ENCODE measurements at regions not wholly inside any gene's neighbourhood (a gene's known extent, or its start where the extent isn't known, plus 50 kb on each side); places are given as distances from the start of the nearest gene placed in this dataset.
"Not testable (repeated sequence)": the region's sequence is repeated elsewhere in the genome, so short reads cannot be mapped to it uniquely, and the experiment has no call there.

GRCh38 chr10:33653584-33654367 lies 319.3 kb upstream of the NRP1 start:
- Histone ChIP-seq H3K9me3 (ENCODE audit: low read length) (no peaks in the 10 kb centered on the region), H3K4me3 (ENCODE audit: low read depth, low read length, poor library complexity, severe bottlenecking) (no peak overlapping the region), H3K9ac (ENCODE audit: low read length) (no peak overlapping the region)

GRCh38 chr10:33652870-33653269 lies 318.4 kb upstream of the NRP1 start:
- TF ChIP-seq EZH2 (IDR thresholded peaks at IDR 0.05; ENCODE audit: borderline replicate concordance, low read length), result no peak
- no peak for TF ChIP-seq CTCF (IDR thresholded peaks at IDR 0.05; ENCODE audit: low read length)
- H3K36me3 ChIP-seq (ENCODE audit: insufficient read depth, low read length), result no peaks in the 10 kb centered on the region
- no peaks in the 10 kb centered on the region for H3K27me3 ChIP-seq (ENCODE audit: insufficient read depth, low read length)
- H3K9me2 ChIP-seq (ENCODE audit: low read depth, low read length), result no peaks in the 10 kb centered on the region
- no peaks in the 10 kb centered on the region for H3K4me1 ChIP-seq (ENCODE audit: insufficient read depth, low read length, severe bottlenecking)
- H4K20me1 ChIP-seq (ENCODE audit: insufficient read depth, low read length), result no peaks in the 10 kb centered on the region
- H3K27ac ChIP-seq (ENCODE audit: low read depth, low read length, poor library complexity, severe bottlenecking), result no peak overlapping the region
- H3K9ac ChIP-seq (ENCODE audit: low read length), result no peak overlapping the region
- H3K9me3 ChIP-seq (ENCODE audit: low read length), result no peaks in the 10 kb centered on the region
- H3K4me3 ChIP-seq (ENCODE audit: low read depth, low read length, poor library complexity, severe bottlenecking), result no peak overlapping the region
- H3F3A ChIP-seq (ENCODE audit: insufficient read depth, low read length), result no peaks in the 10 kb centered on the region
- H3K4me2 ChIP-seq (ENCODE audit: low read length), result no peak overlapping the region
- no peak overlapping the region for H2AFZ ChIP-seq (ENCODE audit: low read length)
- no peaks in the 10 kb centered on the region for H3K79me2 ChIP-seq (ENCODE audit: insufficient read depth, low read length)

More at GRCh38 chr10:33653584-33654367, 319.3 kb upstream of the NRP1 start:
- Histone ChIP-seq H3K27ac (ENCODE audit: low read depth, low read length, poor library complexity, severe bottlenecking) (no peak overlapping the region), H3K27me3 (ENCODE audit: insufficient read depth, low read length) (no peaks in the 10 kb centered on the region), H2AFZ (ENCODE audit: low read length) (no peak overlapping the region), H3K79me2 (ENCODE audit: insufficient read depth, low read length) (no peaks in the 10 kb centered on the region), H3F3A (ENCODE audit: insufficient read depth, low read length) (no peaks in the 10 kb centered on the region), H3K36me3 (ENCODE audit: insufficient read depth, low read length) (no peaks in the 10 kb centered on the region), H3K4me1 (ENCODE audit: insufficient read depth, low read length, severe bottlenecking) (no peaks in the 10 kb centered on the region), H3K9me2 (ENCODE audit: low read depth, low read length) (no peaks in the 10 kb centered on the region), H3K4me2 (ENCODE audit: low read length) (no peak overlapping the region), H4K20me1 (ENCODE audit: insufficient read depth, low read length) (no peaks in the 10 kb centered on the region)
- TF ChIP-seq CTCF (IDR thresholded peaks at IDR 0.05; ENCODE audit: low read length) (no peak), EZH2 (IDR thresholded peaks at IDR 0.05; ENCODE audit: borderline replicate concordance, low read length) (no peak)

GRCh38 chr10:33650131-33650530 lies 315.7 kb upstream of the NRP1 start:
- not testable (repeated sequence) for H3F3A ChIP-seq (ENCODE audit: insufficient read depth, low read length); H3K9me2 ChIP-seq (ENCODE audit: low read depth, low read length); H3K4me2 ChIP-seq (ENCODE audit: low read length); H3K79me2 ChIP-seq (ENCODE audit: insufficient read depth, low read length); H3K9me3 ChIP-seq (ENCODE audit: low read length); H3K27ac ChIP-seq (ENCODE audit: low read depth, low read length, poor library complexity, severe bottlenecking); H4K20me1 ChIP-seq (ENCODE audit: insufficient read depth, low read length); H3K4me3 ChIP-seq (ENCODE audit: low read depth, low read length, poor library complexity, severe bottlenecking); H3K27me3 ChIP-seq (ENCODE audit: insufficient read depth, low read length); H3K4me1 ChIP-seq (ENCODE audit: insufficient read depth, low read length, severe bottlenecking); H2AFZ ChIP-seq (ENCODE audit: low read length); H3K36me3 ChIP-seq (ENCODE audit: insufficient read depth, low read length); H3K9ac ChIP-seq (ENCODE audit: low read length)

GRCh38 chr10:33643042-33643441 lies 308.6 kb upstream of the NRP1 start:
- Histone ChIP-seq H3K27ac (ENCODE audit: low read depth, low read length, poor library complexity, severe bottlenecking) (no peak overlapping the region), H3K4me3 (ENCODE audit: low read depth, low read length, poor library complexity, severe bottlenecking) (no peak overlapping the region), H3K27me3 (ENCODE audit: insufficient read depth, low read length) (no peaks in the 10 kb centered on the region), H3K9me2 (ENCODE audit: low read depth, low read length) (no peaks in the 10 kb centered on the region), H3K4me2 (ENCODE audit: low read length) (no peak overlapping the region), H3K79me2 (ENCODE audit: insufficient read depth, low read length) (no peaks in the 10 kb centered on the region), H2AFZ (ENCODE audit: low read length) (no peak overlapping the region), H3F3A (ENCODE audit: insufficient read depth, low read length) (no peaks in the 10 kb centered on the region), H3K36me3 (ENCODE audit: insufficient read depth, low read length) (no peaks in the 10 kb centered on the region), H3K9me3 (ENCODE audit: low read length) (no peaks in the 10 kb centered on the region), H4K20me1 (ENCODE audit: insufficient read depth, low read length) (no peaks in the 10 kb centered on the region), H3K9ac (ENCODE audit: low read length) (no peak overlapping the region), H3K4me1 (ENCODE audit: insufficient read depth, low read length, severe bottlenecking) (no peaks in the 10 kb centered on the region)
- TF ChIP-seq EZH2 (IDR thresholded peaks at IDR 0.05; ENCODE audit: borderline replicate concordance, low read length) (no peak), CTCF (IDR thresholded peaks at IDR 0.05; ENCODE audit: low read length) (no peak)

All from OCI-LY1 (cell line).